Left lung (tissue), 4 donors: ENCODE measurements at regions not wholly inside any gene's neighbourhood (a gene's known extent, or its start where the extent isn't known, plus 50 kb on each side); places are given as distances from the start of the nearest gene placed in this dataset.

Source experiments
- ATAC-seq: fragments of 200-7000 bp; cut with Tn5 transposase; one replicate; pipeline ENCODE4 v1.9.1; 2020; ENCODE audit warnings: moderate library complexity
- DNase-seq, 4 donors: peaks; one replicate each; pipeline ENCODE4 v3.0.0-alpha.2; 2013 to 2020
- H3K27ac ChIP-seq, 2 donors: fragments of 200-600 bp; sonication (generic) in 1 of 2; one replicate each; pipeline versions ENCODE4 v1.5.0 to v1.8.0; 2020 to 2021
- H3K27me3 ChIP-seq, 2 donors: fragments of 200-600 bp; sonication (generic) in 1 of 2; one replicate each; pipeline versions ENCODE4 v1.5.0 to v1.8.0; 2020 to 2021
- H3K36me3 ChIP-seq, 2 donors: fragments of 200-600 bp; sonication (generic) in 1 of 2; one replicate each; pipeline versions ENCODE4 v1.5.0 to v1.8.0; 2020 to 2021
- H3K4me1 ChIP-seq, 2 donors: fragments of 200-600 bp; one replicate each; pipeline ENCODE4 v1.8.0; 2021
- H3K4me3 ChIP-seq, 2 donors: fragments of 200-600 bp; sonication (generic) in 1 of 2; one replicate each; pipeline versions ENCODE4 v1.5.0 to v1.8.0; 2020 to 2021; ENCODE audit warnings: mild to moderate bottlenecking in 1 of 2
- H3K9me3 ChIP-seq, 2 donors: fragments of 200-600 bp; sonication (generic) in 1 of 2; one replicate each; pipeline versions ENCODE4 v1.5.0 to v1.8.0; 2020 to 2021
- CTCF ChIP-seq, 2 donors: fragments of 200-600 bp; sonication (generic) in 1 of 2; IDR thresholded peaks; one replicate each; pipeline versions ENCODE4 v1.5.0 to v1.8.0; 2021; ENCODE audit warnings: antibody characterized with exemption in 2 of 2
- intact Hi-C, 2 donors: fragments of 100-400 bp; cut with DNase I; formaldehyde crosslinking; loops; one replicate each; pipeline versions ENCODE4 v1.11.2 to v1.14.2; 2022
- donor health status: DM: no; HTN: yes; CAD: no.
- donor health status: DM: no; HTN: no; CAD: no.

- Histone ChIP-seq H3K36me3 (no peaks in the 10 kb centered on the region), H3K9me3 (no peaks in the 10 kb centered on the region), H3K4me1 (no peaks in the 10 kb centered on the region), H3K27me3 (no peaks in the 10 kb centered on the region), H3K4me3 (no peak overlapping the region), H3K27ac (no peak overlapping the region)
- intact Hi-C loops = loop anchor here in 1 of 2 donors (10.0 kb wide), 1 partner anchor 592 kb away; no protein-coding TSS in a partner anchor
- DNase-seq (no peak), ATAC-seq (no peak)
- TF ChIP-seq CTCF (IDR thresholded peaks at IDR 0.05) = no peak
Observed at GRCh38 chr4:85152480-85152879, 186.0 kb upstream of the WDFY3 start.

GRCh38 chr4:85153221-85153620, 186.7 kb upstream of the WDFY3 start:
- H3K9me3 ChIP-seq = no peaks in the 10 kb centered on the region
- H3K4me3 ChIP-seq = no peak overlapping the region
- TF ChIP-seq CTCF (IDR thresholded peaks at IDR 0.05) = no peak
- intact Hi-C loops = loop anchor here in 1 of 2 donors (10.0 kb wide), 1 partner anchor 592 kb away; no protein-coding TSS in a partner anchor
- no peaks in the 10 kb centered on the region for H3K27me3 ChIP-seq
- no peaks in the 10 kb centered on the region for H3K4me1 ChIP-seq
- no peak overlapping the region for H3K27ac ChIP-seq
- ATAC-seq (no peak), DNase-seq (no peak)
- no peaks in the 10 kb centered on the region for H3K36me3 ChIP-seq

GRCh38 chr4:85154591-85154990, 188.1 kb upstream of the WDFY3 start:
- ATAC-seq = no peak
- TF ChIP-seq CTCF (IDR thresholded peaks at IDR 0.05) = no peak
- DNase-seq = no peak
- H3K36me3 ChIP-seq = no peaks in the 10 kb centered on the region
- H3K9me3 ChIP-seq = no peaks in the 10 kb centered on the region
- H3K27ac ChIP-seq = no peak overlapping the region
- H3K27me3 ChIP-seq = no peaks in the 10 kb centered on the region
- intact Hi-C loops = loop anchor here in 1 of 2 donors (10.0 kb wide), 1 partner anchor 590 kb away; no protein-coding TSS in a partner anchor
- H3K4me1 ChIP-seq = no peaks in the 10 kb centered on the region
- H3K4me3 ChIP-seq = no peak overlapping the region

- peak in 1 of 4 donors; percentile 5 for DNase-seq
- H3K4me3 ChIP-seq = no peak overlapping the region
- no peak overlapping the region for H3K27ac ChIP-seq
- no peak for TF ChIP-seq CTCF (IDR thresholded peaks at IDR 0.05)
- no peak for ATAC-seq
- no peaks in the 10 kb centered on the region for H3K9me3 ChIP-seq
- intact Hi-C loops = no loop called here
- H3K4me1 ChIP-seq = no peaks in the 10 kb centered on the region
- no peaks in the 10 kb centered on the region for H3K27me3 ChIP-seq
- no peaks in the 10 kb centered on the region for H3K36me3 ChIP-seq
Observed at GRCh38 chr4:85165808-85166207, 199.3 kb upstream of the WDFY3 start.

- H3K4me1 ChIP-seq = no peaks in the 10 kb centered on the region
- H3K36me3 ChIP-seq = no peaks in the 10 kb centered on the region
- no peak overlapping the region for H3K27ac ChIP-seq
- no peaks in the 10 kb centered on the region for H3K27me3 ChIP-seq
- no peaks in the 10 kb centered on the region for H3K9me3 ChIP-seq
- ATAC-seq = no peak
- no peak for DNase-seq
- intact Hi-C loops = no loop called here
- no peak for TF ChIP-seq CTCF (IDR thresholded peaks at IDR 0.05)
- no peak overlapping the region for H3K4me3 ChIP-seq
Observed at GRCh38 chr4:85166318-85166717, 199.8 kb upstream of the WDFY3 start.
